Liver (tissue), 8 donors: ENCODE measurements at regions not wholly inside any gene's neighbourhood (a gene's known extent, or its start where the extent isn't known, plus 50 kb on each side); places are given as distances from the start of the nearest gene placed in this dataset.

Source experiments
- DNase-seq: peaks from one replicate; pipeline ENCODE4 v3.0.0-alpha.2; 2017; ENCODE audit warnings: low spot score
- H3K27ac ChIP-seq, 2 donors: one replicate each; pipeline ENCODE4 v1.7.0; 2013; ENCODE audit warnings: inconsistent platforms in 2 of 2, low read length in 2 of 2, control low read depth in 1 of 2, low read depth in 1 of 2, mild to moderate bottlenecking in 1 of 2
- H3K27me3 ChIP-seq, 4 donors: one replicate each; pipeline versions ENCODE4 v1.6.1 to v1.7.0; 2013; ENCODE audit warnings: low read length in 3 of 4, inconsistent platforms in 1 of 4, mild to moderate bottlenecking in 1 of 4, moderate library complexity in 1 of 4; ENCODE audit not compliant: control insufficient read depth in 4 of 4, insufficient read depth in 4 of 4
- H3K36me3 ChIP-seq, 4 donors: one replicate each; pipeline versions ENCODE4 v1.6.1 to v1.7.0; 2013; ENCODE audit warnings: low read length in 3 of 4, mild to moderate bottlenecking in 3 of 4, low read depth in 1 of 4, moderate library complexity in 1 of 4; ENCODE audit not compliant: control insufficient read depth in 4 of 4, insufficient read depth in 3 of 4
- H3K4me1 ChIP-seq, 4 donors: one replicate each; pipeline versions ENCODE4 v1.6.1 to v1.7.0; 2013; ENCODE audit warnings: low read length in 3 of 4, mild to moderate bottlenecking in 3 of 4, moderate library complexity in 1 of 4; ENCODE audit not compliant: control insufficient read depth in 4 of 4, insufficient read depth in 4 of 4
- H3K4me3 ChIP-seq, 3 donors: one replicate each; pipeline versions ENCODE4 v1.6.1 to v1.7.0; 2013; ENCODE audit warnings: low read length in 3 of 3, control low read depth in 1 of 3, low read depth in 1 of 3, mild to moderate bottlenecking in 1 of 3
- H3K9ac ChIP-seq, 2 donors: one replicate each; pipeline ENCODE4 v1.7.0; 2013; ENCODE audit warnings: low read length in 2 of 2, mild to moderate bottlenecking in 2 of 2, moderate library complexity in 2 of 2, control low read depth in 1 of 2, low read depth in 1 of 2
- H3K9me3 ChIP-seq, 4 donors: one replicate each; pipeline versions ENCODE4 v1.6.1 to v1.7.0; 2013; ENCODE audit warnings: low read length in 3 of 4; ENCODE audit not compliant: control insufficient read depth in 4 of 4
- EGR1 ChIP-seq, 2 donors: IDR thresholded peaks; 2 replicates each; pipeline ENCODE4 v1.6.1; 2016 to 2018; ENCODE audit warnings: antibody characterized with exemption in 2 of 2, low read depth in 2 of 2
- FOXA1 ChIP-seq: IDR thresholded peaks from 2 replicates; pipeline ENCODE4 v1.6.1; 2016; ENCODE audit warnings: antibody characterized with exemption
- FOXA2 ChIP-seq: IDR thresholded peaks from 2 replicates; pipeline ENCODE4 v1.6.1; 2016; ENCODE audit warnings: antibody characterized with exemption
- GABPA ChIP-seq, 2 donors: IDR thresholded peaks in 1 of 2; conservative IDR thresholded peaks in 1 of 2; 2 replicates each; pipeline ENCODE4 v1.6.1; 2016; ENCODE audit warnings: antibody characterized with exemption in 2 of 2, mild to moderate bottlenecking in 1 of 2, moderate library complexity in 1 of 2
- HNF4A ChIP-seq, 2 donors: conservative IDR thresholded peaks; 2 replicates each; pipeline ENCODE4 v1.6.1; 2016; ENCODE audit warnings: antibody characterized with exemption in 2 of 2, mild to moderate bottlenecking in 2 of 2
- HNF4G ChIP-seq: IDR thresholded peaks from 2 replicates; pipeline ENCODE4 v1.6.1; 2016; ENCODE audit warnings: antibody characterized with exemption
- JUND ChIP-seq, 2 donors: IDR thresholded peaks; 2 replicates each; pipeline ENCODE4 v1.6.1; 2016; ENCODE audit warnings: antibody characterized with exemption in 2 of 2
- MAX ChIP-seq: IDR thresholded peaks from 2 replicates; pipeline ENCODE4 v1.6.1; 2016; ENCODE audit warnings: antibody characterized with exemption
- RAD21 ChIP-seq, 2 donors: IDR thresholded peaks; 2 replicates each; pipeline ENCODE4 v1.6.1; 2016; ENCODE audit warnings: antibody characterized with exemption in 2 of 2, mild to moderate bottlenecking in 2 of 2
- REST ChIP-seq: IDR thresholded peaks from 2 replicates; pipeline ENCODE4 v1.6.1; 2016; ENCODE audit warnings: antibody characterized with exemption, mild to moderate bottlenecking
- RXRA ChIP-seq, 2 donors: IDR thresholded peaks; 2 replicates each; pipeline ENCODE4 v1.6.1; 2017 to 2018; ENCODE audit warnings: antibody characterized with exemption in 2 of 2, mild to moderate bottlenecking in 1 of 2
- SP1 ChIP-seq: IDR thresholded peaks from 2 replicates; pipeline ENCODE4 v1.6.1; 2018; ENCODE audit warnings: antibody characterized with exemption, mild to moderate bottlenecking
- TAF1 ChIP-seq: conservative IDR thresholded peaks from 2 replicates; pipeline ENCODE4 v1.6.1; 2016; ENCODE audit warnings: antibody characterized with exemption, mild to moderate bottlenecking
- YY1 ChIP-seq: IDR thresholded peaks from 2 replicates; pipeline ENCODE4 v1.6.1; 2016; ENCODE audit warnings: antibody characterized with exemption, mild to moderate bottlenecking
- ZBTB33 ChIP-seq: IDR thresholded peaks from 2 replicates; pipeline ENCODE4 v1.6.1; 2016; ENCODE audit warnings: antibody characterized with exemption
- WGBS: extraction: QIAGEN DNeasy Blood & Tissue Kit; methylation state at CpG from one replicate; pipeline ENCODE4 v1.1.7; 2013; 5-methylcytosine and 5-hydroxymethylcytosine counted together
- TF ChIP-seq, protein P1 (sequence below): IDR thresholded peaks from 2 replicates; pipeline ENCODE4 v1.6.1; 2016; ENCODE audit warnings: antibody characterized with exemption
- TF ChIP-seq, protein P2 (sequence below): fragments of 150-350 bp; IDR thresholded peaks from 2 replicates; pipeline ENCODE4 v1.5.1; 2017; ENCODE audit warnings: improper control_type of control experiment, low read depth, low read length; ENCODE audit not compliant: missing input control
- donor health status: healthy.
- donor health status: healthy.
- donor health status: healthy.
- donor health status: healthy.
- donor health status: healthy.

GRCh38 chr17:14494161-14494560 is 193.3 kb downstream of the HS3ST3B1 start (continued):
- TF ChIP-seq ZBTB33 = no peak

GRCh38 chr17:14489986-14490385 is 189.1 kb downstream of the HS3ST3B1 start:
- no peak overlapping the region for H3K4me3 ChIP-seq
- H3K36me3 ChIP-seq = no peaks in the 10 kb centered on the region
- H3K27ac ChIP-seq = no peak overlapping the region
- no peaks in the 10 kb centered on the region for H3K27me3 ChIP-seq
- H3K9ac ChIP-seq = no peak overlapping the region
- WGBS = 84% methylated on average over 2 of the region's 2 CpGs
- no peaks in the 10 kb centered on the region for H3K4me1 ChIP-seq
- H3K9me3 ChIP-seq = no peaks in the 10 kb centered on the region
- TF ChIP-seq, protein P1, sequence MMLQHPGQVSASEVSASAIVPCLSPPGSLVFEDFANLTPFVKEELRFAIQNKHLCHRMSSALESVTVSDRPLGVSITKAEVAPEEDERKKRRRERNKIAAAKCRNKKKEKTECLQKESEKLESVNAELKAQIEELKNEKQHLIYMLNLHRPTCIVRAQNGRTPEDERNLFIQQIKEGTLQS = no peak
- TF ChIP-seq RXRA (IDR thresholded peaks at IDR 0.05) = no peak
- TF ChIP-seq GABPA (IDR thresholded peaks at IDR 0.05 in 1 of 2, conservative IDR thresholded peaks at IDR 0.05 in 1 of 2) = no peak
- TF ChIP-seq MAX = no peak
- TF ChIP-seq FOXA1 = no peak
- no peak for TF ChIP-seq RAD21 (IDR thresholded peaks at IDR 0.05)
- TF ChIP-seq, protein P2, sequence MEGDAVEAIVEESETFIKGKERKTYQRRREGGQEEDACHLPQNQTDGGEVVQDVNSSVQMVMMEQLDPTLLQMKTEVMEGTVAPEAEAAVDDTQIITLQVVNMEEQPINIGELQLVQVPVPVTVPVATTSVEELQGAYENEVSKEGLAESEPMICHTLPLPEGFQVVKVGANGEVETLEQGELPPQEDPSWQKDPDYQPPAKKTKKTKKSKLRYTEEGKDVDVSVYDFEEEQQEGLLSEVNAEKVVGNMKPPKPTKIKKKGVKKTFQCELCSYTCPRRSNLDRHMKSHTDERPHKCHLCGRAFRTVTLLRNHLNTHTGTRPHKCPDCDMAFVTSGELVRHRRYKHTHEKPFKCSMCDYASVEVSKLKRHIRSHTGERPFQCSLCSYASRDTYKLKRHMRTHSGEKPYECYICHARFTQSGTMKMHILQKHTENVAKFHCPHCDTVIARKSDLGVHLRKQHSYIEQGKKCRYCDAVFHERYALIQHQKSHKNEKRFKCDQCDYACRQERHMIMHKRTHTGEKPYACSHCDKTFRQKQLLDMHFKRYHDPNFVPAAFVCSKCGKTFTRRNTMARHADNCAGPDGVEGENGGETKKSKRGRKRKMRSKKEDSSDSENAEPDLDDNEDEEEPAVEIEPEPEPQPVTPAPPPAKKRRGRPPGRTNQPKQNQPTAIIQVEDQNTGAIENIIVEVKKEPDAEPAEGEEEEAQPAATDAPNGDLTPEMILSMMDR = no peak
- TF ChIP-seq FOXA2 = no peak
- no peak for TF ChIP-seq HNF4A (conservative IDR thresholded peaks at IDR 0.05)
- no peak for TF ChIP-seq EGR1 (IDR thresholded peaks at IDR 0.05; ENCODE audit: low read depth in 2 of 2)
- TF ChIP-seq TAF1 = no peak
- no peak for TF ChIP-seq JUND (IDR thresholded peaks at IDR 0.05)
- TF ChIP-seq SP1 = no peak
- no peak for TF ChIP-seq ZBTB33
- no peak for DNase-seq

- DNase-seq = no peak
- no peaks in the 10 kb centered on the region for H3K9me3 ChIP-seq
- H3K9ac ChIP-seq = no peak overlapping the region
- H3K36me3 ChIP-seq = no peaks in the 10 kb centered on the region
- no peak overlapping the region for H3K27ac ChIP-seq
- H3K27me3 ChIP-seq = no peaks in the 10 kb centered on the region
- no peaks in the 10 kb centered on the region for H3K4me1 ChIP-seq
- no peak overlapping the region for H3K4me3 ChIP-seq
- 79% methylated on average over 2 of the region's 2 CpGs for WGBS
- no peak for TF ChIP-seq GABPA (IDR thresholded peaks at IDR 0.05 in 1 of 2, conservative IDR thresholded peaks at IDR 0.05 in 1 of 2)
- TF ChIP-seq HNF4G = no peak
- no peak for TF ChIP-seq REST
- TF ChIP-seq YY1 = no peak
- TF ChIP-seq, protein P1 = no peak
- TF ChIP-seq FOXA1 = no peak
- TF ChIP-seq EGR1 (IDR thresholded peaks at IDR 0.05; ENCODE audit: low read depth in 2 of 2) = no peak
- TF ChIP-seq, protein P2 = no peak
- TF ChIP-seq TAF1 = no peak
- TF ChIP-seq JUND (IDR thresholded peaks at IDR 0.05) = no peak
- TF ChIP-seq FOXA2 = no peak
Observed at GRCh38 chr17:14488958-14489550, 188.2 kb downstream of the HS3ST3B1 start.
